ENCODE measurements at regions not wholly inside any gene's neighbourhood (a gene's known extent, or its start where the extent isn't known, plus 50 kb on each side); places are given as distances from the start of the nearest gene placed in this dataset.

DNA sequence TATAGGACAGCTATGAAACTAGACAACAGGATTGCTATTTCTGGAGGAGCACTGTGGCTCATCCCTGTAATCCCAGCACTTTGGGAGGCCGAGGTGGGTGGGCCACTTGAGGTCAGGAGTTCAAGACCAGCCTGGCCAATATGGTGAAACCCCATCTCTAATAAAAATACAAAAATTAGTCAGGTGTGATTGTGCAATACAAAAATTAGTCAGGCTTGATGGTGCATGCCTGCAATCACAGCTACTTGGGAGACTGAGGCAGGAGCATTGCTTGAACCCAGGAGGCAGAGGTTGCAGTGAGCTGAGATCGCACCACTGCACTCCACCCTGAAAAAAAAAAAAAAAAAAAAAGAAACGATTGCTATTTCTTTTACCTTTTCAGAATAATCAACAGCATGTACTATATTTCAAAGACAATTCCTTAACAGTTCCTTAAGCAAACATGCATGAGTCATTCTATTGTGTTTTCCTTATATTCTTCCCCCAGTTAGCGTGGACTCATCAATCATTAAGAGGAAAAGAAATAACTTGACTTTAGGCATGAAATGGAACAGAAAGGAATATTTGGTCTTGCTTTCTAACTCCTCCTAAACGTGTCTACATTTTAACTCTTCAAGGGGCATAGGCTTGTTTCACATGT is 162.6 kb downstream of the TAF11L14 start:
- TF ChIP-seq CTCF (IDR thresholded peaks at IDR 0.05): no peak
- DNase-seq: no peak
- Mint-ChIP-seq H3K9me3 (peaks cover 5% of the 10 kb centered on the region; the same call in 1 of the 2 replicates), H3K36me3 (ENCODE audit: low read depth) (no peaks in the 10 kb centered on the region), H3K4me1 (ENCODE audit: low read depth) (no peaks in the 10 kb centered on the region), H3K27me3 (ENCODE audit: insufficient read depth) (peaks cover 6% of the 10 kb centered on the region; the same call in 1 of the 2 replicates), H3K27ac (no peak overlapping the region), H3K4me3 (no peak overlapping the region)

GRCh38 chr5:17799521-17799920 is 165.3 kb downstream of the TAF11L14 start:
- Mint-ChIP-seq H3K36me3 (ENCODE audit: low read depth) (no peaks in the 10 kb centered on the region), H3K4me1 (ENCODE audit: low read depth) (no peaks in the 10 kb centered on the region), H3K9me3 (no peaks in the 10 kb centered on the region; the same call in 1 of the 2 replicates), H3K27ac (no peak overlapping the region), H3K4me3 (no peak overlapping the region), H3K27me3 (ENCODE audit: insufficient read depth) (peaks cover 6% of the 10 kb centered on the region; the same call in 1 of the 2 replicates)
- DNase-seq: no peak
- TF ChIP-seq CTCF (IDR thresholded peaks at IDR 0.05): no peak

GRCh38 chr5:17801595-17801994 is 167.3 kb downstream of the TAF11L14 start:
- no peak for TF ChIP-seq CTCF (IDR thresholded peaks at IDR 0.05)
- H3K27me3 Mint-ChIP-seq (ENCODE audit: insufficient read depth): peaks cover 6% of the 10 kb centered on the region; the same call in 1 of the 2 replicates
- no peak for DNase-seq
- no peaks in the 10 kb centered on the region for H3K36me3 Mint-ChIP-seq (ENCODE audit: low read depth)
- H3K4me3 Mint-ChIP-seq: no peak overlapping the region
- no peaks in the 10 kb centered on the region for H3K4me1 Mint-ChIP-seq (ENCODE audit: low read depth)
- no peak overlapping the region for H3K27ac Mint-ChIP-seq
- H3K9me3 Mint-ChIP-seq: no peaks in the 10 kb centered on the region; the same call in 1 of the 2 replicates

DNA sequence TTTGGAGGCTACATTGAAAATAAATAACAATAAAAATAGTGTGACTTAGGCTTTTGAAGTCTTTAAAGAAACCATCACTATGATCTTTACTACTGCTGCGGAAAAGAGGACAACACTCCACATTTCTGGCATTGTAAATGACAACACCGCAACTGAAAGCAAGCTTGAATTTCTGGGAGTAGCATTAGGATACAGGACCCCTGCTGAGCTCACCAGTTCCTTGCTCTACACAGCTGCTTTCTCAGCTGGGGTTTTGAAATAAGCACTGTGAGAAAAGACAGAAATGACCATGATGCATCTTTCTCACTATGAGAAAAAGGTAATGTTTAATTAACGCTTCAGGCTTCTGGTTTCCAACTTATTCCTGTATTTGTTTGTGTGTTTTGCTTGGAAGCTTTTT is 168.0 kb downstream of the TAF11L14 start:
- H3K9me3 Mint-ChIP-seq: no peaks in the 10 kb centered on the region; the same call in 1 of the 2 replicates
- H3K4me1 Mint-ChIP-seq (ENCODE audit: low read depth): no peaks in the 10 kb centered on the region
- H3K27me3 Mint-ChIP-seq (ENCODE audit: insufficient read depth): peaks cover 6% of the 10 kb centered on the region; the same call in 1 of the 2 replicates
- H3K36me3 Mint-ChIP-seq (ENCODE audit: low read depth): no peaks in the 10 kb centered on the region
- H3K27ac Mint-ChIP-seq: no peak overlapping the region
- no peak overlapping the region for H3K4me3 Mint-ChIP-seq
- TF ChIP-seq CTCF (IDR thresholded peaks at IDR 0.05): no peak
- no peak for DNase-seq

- no peak for TF ChIP-seq CTCF (IDR thresholded peaks at IDR 0.05)
- H3K27ac Mint-ChIP-seq: no peak overlapping the region
- no peaks in the 10 kb centered on the region for H3K4me1 Mint-ChIP-seq (ENCODE audit: low read depth)
- H3K4me3 Mint-ChIP-seq: no peak overlapping the region
- H3K36me3 Mint-ChIP-seq (ENCODE audit: low read depth): no peaks in the 10 kb centered on the region
- no peaks in the 10 kb centered on the region; the same call in 1 of the 2 replicates for H3K9me3 Mint-ChIP-seq
- DNase-seq: no peak
- peaks cover 3% of the 10 kb centered on the region; the same call in 1 of the 2 replicates for H3K27me3 Mint-ChIP-seq (ENCODE audit: insufficient read depth)
Observed at GRCh38 chr5:17803971-17804370, 169.7 kb downstream of the TAF11L14 start.
